Activated T-cell treated with anti-CD3 and anti-CD28 coated beads for 1 hour (primary cell): ENCODE measurements at regions not wholly inside any gene's neighbourhood (a gene's known extent, or its start where the extent isn't known, plus 50 kb on each side); places are given as distances from the start of the nearest gene placed in this dataset.
"Not testable (repeated sequence)": the region's sequence is repeated elsewhere in the genome, so short reads cannot be mapped to it uniquely, and the experiment has no call there.

Source experiments
- DNase-seq: peaks from one replicate; pipeline ENCODE4 v3.0.0-alpha.2; 2020; ENCODE audit warnings: low read depth

GRCh38 chr3:30521156-30521715 lies 85.2 kb upstream of the TGFBR2 start:
- no peak for DNase-seq

GRCh38 chr3:30522476-30522875 lies 83.9 kb upstream of the TGFBR2 start:
- no peak for DNase-seq

DNA sequence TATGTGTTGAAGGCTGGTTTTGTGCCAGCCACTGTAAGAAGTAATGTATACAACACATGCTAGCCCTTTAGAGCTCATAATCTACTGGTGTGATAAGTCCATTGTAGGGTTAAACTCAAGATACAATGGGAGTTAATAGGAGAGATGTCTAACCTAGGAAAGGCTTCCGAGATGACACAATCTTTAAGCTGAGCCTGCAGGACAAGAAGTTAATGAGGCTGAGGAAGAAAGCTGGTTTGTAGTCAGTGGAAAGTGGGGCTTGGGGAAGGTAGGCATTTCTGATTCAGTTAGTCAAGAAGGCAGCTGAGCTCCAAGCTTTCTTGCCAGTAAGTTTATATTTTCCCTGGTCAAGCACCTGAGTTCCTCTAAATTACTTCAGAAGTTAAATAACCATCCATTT lies 83.0 kb upstream of the TGFBR2 start:
- DNase-seq, result no peak

DNA sequence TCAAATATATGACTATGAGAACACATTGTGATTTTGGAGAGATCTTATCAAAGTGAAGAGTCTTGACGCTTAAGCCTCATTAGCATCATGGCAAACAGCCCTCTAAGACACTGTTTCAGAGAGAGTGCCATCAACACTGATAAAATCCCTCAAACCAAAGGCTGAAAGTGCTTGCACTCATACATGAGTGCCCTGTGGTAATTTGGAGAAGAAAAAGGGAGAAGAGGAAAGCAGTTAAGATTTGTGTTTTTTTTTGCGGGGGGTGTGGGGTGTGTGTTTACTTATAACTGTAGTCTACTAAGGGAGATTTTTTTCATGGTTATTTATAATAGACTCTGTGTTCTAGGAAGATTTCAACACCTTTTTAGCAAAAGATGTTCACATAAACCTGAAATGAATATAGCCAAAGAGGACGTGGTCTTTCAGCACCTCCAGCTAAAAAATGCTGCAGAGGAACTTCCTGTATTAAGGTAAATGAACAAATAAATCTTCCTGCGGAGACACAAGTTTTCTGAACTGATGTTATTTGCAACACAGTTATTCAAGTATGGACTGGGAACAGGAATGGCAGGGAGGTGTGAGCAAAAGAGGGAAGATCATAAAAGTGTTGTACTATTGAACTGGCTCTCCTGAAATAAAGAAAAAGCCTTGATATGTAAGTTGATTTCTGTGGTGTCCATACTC lies 81.9 kb upstream of the TGFBR2 start:
- no peak for DNase-seq

DNA sequence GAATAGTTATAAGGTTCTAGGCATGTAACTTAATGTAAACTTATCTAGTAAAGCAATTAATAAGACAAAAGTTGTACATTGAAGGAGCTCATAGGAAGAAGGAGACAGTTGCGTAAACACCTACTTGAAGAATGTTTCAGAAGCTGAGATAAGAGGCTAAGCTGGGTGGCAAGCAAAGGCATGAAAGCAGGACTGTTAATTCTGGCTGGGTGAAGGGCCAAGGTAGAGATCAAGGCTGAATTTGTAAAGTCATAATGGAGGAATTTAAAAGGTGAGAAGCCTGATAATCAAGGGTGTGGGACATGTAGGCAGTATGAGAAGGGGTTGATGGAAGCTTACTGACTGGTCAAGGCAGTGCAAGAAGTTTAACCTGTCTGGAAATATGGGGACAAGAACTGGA lies 80.4 kb upstream of the TGFBR2 start:
- DNase-seq, result no peak

DNA sequence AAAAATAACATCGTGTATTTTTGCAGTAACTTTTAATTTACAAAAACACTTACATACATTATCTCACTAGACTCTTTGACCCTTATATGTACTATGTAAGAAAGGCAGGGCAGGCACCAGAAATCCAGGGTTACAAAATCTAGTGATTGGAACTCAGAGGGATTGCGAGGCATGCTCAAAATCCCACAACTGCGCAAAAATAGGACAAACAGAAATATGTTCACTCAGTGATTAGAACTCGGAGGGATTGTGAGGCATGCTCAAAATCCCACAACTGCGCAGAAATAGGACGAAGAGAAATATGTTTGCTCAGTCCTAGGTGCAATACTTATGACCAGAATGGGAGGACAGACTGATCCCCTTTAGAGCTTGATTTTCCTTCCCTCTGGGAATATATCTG lies 79.2 kb upstream of the TGFBR2 start:
- DNase-seq, result no peak

DNA sequence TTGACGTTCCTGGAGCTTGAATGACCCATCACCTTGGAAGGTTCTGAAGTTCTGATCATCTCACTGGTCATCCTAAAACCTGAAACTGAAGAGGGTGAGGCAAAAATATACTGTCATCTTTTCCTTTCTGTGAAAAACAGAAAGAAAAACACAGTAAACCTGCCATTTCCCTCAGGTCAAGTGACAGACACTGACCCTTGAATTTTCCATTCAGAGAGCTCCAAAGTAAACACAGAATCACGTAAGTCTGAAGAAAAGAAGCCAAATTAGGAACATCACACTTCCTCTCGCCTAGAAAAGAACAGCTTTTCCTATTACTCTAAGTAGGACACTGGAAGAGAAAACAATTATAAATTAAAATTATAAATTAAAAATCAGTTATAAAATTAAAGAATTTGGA lies 78.7 kb upstream of the TGFBR2 start:
- DNase-seq, result no peak

GRCh38 chr3:30530084-30530483 lies 76.3 kb upstream of the TGFBR2 start:
- DNase-seq, result no peak

GRCh38 chr3:30531017-30531570 lies 75.3 kb upstream of the TGFBR2 start:
- no peak for DNase-seq

DNA sequence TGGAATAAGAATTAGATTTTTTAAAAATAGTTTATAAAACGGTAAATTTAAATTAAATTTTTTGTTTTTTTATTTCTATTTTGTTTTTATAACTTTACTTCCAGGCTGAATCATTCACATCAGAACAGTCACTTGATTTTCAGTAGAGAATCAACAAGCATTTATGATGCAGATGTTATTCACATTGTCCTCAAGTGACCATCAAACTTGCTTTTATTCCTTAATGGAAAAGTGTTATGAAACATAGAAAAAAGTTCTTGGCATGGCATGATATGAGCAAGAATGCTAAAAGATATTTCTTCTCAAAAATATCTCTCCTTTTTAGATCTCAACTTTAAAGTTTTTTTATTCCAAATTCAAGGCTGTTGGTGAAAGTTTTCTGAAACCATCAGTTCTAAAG lies 70.9 kb upstream of the TGFBR2 start:
- DNase-seq, result no peak

DNA sequence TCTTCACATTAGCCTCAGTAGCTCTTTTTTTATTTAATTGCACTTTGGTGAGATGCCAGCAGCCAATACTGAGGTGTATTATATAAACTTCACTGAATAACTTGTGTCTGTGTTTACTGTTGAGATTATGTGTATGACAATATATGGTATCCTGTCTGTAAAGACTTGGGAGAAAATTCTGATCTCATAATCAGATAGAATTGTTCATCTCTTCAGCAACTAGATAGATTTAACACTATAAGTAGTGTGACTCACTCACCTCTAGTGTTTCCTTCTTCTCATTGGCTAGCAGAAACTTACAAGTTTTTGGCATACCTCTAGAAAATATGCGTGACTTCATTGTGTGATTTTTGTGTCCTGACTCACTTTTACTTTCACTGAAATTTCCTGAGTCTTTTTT lies 67.6 kb upstream of the TGFBR2 start:
- no peak for DNase-seq

DNA sequence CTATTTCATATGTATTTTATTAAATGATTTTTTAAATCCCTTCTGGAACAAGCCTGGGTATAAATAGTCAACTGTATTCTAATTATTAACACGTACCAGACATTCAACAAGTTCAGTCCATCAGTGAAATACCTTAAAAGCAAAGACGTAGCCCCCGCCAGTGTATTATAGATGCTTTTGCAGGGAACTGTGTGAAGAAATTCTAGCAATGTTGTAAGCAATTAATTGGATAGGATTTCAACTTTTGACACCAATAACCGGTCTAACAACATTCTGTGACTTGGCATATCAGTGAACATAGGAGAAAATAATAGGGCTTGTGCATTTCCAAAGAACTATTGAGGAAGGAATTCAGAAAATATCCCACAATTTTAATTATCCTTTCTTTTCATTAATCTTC lies 67.2 kb upstream of the TGFBR2 start:
- no peak for DNase-seq

- no peak for DNase-seq
Observed at GRCh38 chr3:30539772-30540171, 66.6 kb upstream of the TGFBR2 start.

GRCh38 chr3:30541156-30541555 lies 65.2 kb upstream of the TGFBR2 start:
- DNase-seq, result not testable (repeated sequence)

DNA sequence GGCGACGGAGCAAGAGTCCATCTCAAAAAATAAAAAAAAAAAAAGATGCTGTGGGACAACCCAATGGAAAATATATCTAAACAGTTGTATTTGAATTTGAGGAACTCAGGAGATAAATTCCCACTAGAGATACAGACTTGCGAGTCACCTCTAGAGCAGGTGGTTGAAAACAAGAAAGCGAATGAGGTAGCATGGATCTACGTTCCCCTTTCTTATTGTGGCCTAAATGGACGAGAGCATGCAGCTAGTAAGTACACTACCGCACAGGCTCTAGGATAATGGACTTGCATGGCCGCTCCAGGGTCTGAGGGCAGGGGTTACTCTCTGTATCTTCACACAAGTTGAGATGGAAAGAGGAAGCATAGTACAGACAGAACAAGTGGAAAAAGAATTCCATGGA lies 63.5 kb upstream of the TGFBR2 start:
- no peak for DNase-seq

- DNase-seq, result no peak
Observed at GRCh38 chr3:30544812-30545211, 61.6 kb upstream of the TGFBR2 start.

DNA sequence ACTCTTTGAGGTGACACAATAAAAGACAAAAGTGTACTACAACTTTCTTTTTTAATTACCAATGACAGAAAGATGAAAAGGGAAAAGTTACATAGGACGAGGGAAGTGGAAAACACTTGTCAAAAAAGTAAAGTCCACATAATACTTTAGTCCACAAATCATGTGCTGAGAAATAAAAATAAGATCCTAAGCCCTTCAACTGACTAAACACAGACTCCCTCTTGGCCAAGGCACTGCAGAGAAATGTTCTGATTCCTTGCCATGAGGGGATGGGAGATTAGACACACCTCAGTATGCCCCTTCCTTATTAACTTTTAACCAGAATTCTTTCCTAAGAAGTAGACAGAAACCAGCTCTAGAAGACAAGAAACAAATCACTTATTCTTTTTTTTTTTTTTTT lies 59.5 kb upstream of the TGFBR2 start:
- no peak for DNase-seq

DNA sequence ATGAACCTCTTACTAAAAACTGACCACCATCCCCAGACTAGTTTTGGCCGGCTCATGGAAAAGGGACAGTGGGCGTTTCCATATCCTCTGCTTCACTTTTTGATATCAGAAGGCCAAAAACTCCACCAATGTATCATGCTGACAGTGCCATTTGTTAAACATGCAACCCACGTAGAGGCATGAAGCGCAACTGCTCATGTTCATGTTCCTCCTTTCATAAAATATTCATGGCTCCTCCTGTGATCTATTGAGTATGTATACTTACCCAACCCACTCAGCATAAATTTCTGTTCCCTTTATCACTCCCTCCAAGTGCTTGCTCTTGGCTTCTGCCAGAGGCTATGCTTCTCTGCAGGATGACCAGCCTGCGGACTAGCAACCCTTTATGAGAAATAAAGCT lies 58.7 kb upstream of the TGFBR2 start:
- DNase-seq, result no peak

- DNase-seq, result no peak
Observed at GRCh38 chr3:30548600-30548999, 57.8 kb upstream of the TGFBR2 start.

GRCh38 chr3:30549600-30549999 lies 56.8 kb upstream of the TGFBR2 start:
- DNase-seq, result no peak

GRCh38 chr3:30550246-30550645 lies 56.2 kb upstream of the TGFBR2 start:
- no peak for DNase-seq

DNA sequence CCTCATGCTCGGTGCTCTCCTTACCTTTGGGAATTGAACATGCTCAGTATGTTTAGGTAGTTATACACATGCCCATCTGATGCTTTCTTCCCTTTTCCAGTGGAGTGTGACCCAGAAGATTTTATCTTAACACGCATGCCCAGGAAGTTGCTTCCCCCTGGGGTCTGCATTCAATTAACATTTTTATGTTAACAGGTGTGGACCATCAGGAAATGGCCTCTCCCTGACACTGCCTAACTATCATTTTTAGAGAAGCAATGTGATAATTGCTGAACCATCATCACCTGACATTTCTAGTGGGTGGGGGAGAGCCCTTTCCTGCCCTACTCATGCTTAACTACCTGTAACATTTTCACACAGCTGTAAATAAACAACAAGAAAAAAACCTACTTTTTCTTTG lies 55.1 kb upstream of the TGFBR2 start:
- DNase-seq, result no peak

- no peak for DNase-seq
Observed at GRCh38 chr3:30551927-30552326, 54.5 kb upstream of the TGFBR2 start.
